ENCODE measurements at regions not wholly inside any gene's neighbourhood (a gene's known extent, or its start where the extent isn't known, plus 50 kb on each side); places are given as distances from the start of the nearest gene placed in this dataset.

DNA sequence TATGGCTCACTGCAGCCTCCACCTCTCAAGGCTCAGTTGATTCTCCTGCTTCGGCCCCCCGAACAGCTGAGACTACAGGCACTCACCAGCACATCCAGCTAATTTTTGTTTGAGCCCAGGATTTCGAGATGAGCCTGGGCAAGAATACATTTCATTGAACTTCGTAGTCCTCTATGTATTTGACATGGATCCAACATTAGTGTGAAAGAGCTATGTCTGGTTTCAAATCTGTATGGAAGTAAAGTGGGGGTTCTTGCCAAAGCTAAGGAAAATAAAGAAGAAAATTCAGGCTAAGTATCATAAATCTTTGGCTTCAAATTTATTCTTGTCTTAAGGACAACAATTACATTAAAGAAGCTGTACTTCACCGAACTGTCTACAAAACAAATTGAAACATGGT is 1291.7 kb upstream of the CRIM1 start:
- H4K20me1 ChIP-seq (ENCODE audit: insufficient read depth), result no peaks in the 10 kb centered on the region
- H3K9me2 ChIP-seq (ENCODE audit: insufficient read depth, low read length), result no peaks in the 10 kb centered on the region
- H3K4me3 ChIP-seq (ENCODE audit: low read length), result no peak overlapping the region
- H3K36me3 ChIP-seq (ENCODE audit: insufficient read depth, low read length), result no peaks in the 10 kb centered on the region
- H3K9me3 ChIP-seq (ENCODE audit: low read length), result no peaks in the 10 kb centered on the region
- H3K4me2 ChIP-seq (ENCODE audit: low read length), result no peak overlapping the region
- TF ChIP-seq RAD21 (conservative IDR thresholded peaks at IDR 0.05) (no peak), TAF1 (IDR thresholded peaks at IDR 0.05; ENCODE audit: low read depth) (no peak), SMC3 (conservative IDR thresholded peaks at IDR 0.05; ENCODE audit: poor library complexity) (no peak), CTCF (IDR thresholded peaks at IDR 0.05; ENCODE audit: poor library complexity, severe bottlenecking) (no peak), POLR2AphosphoS5 (IDR thresholded peaks at IDR 0.05) (no peak), MXI1 (conservative IDR thresholded peaks at IDR 0.05; ENCODE audit: poor library complexity, severe bottlenecking) (no peak)
- no peak overlapping the region for H3K9ac ChIP-seq (ENCODE audit: low read length)
- no peaks in the 10 kb centered on the region for H3K27me3 ChIP-seq (ENCODE audit: insufficient read depth, low read depth, low read length)
- no peaks in the 10 kb centered on the region for H3K79me2 ChIP-seq (replicated peaks; ENCODE audit: insufficient read depth, low read length)
- no peak overlapping the region for H3K27ac ChIP-seq (ENCODE audit: low read length)
- H3F3A ChIP-seq (ENCODE audit: insufficient read depth, low read length, poor library complexity, severe bottlenecking), result no peaks in the 10 kb centered on the region
- H2AFZ ChIP-seq (ENCODE audit: low read depth, low read length), result no peak overlapping the region

DNA sequence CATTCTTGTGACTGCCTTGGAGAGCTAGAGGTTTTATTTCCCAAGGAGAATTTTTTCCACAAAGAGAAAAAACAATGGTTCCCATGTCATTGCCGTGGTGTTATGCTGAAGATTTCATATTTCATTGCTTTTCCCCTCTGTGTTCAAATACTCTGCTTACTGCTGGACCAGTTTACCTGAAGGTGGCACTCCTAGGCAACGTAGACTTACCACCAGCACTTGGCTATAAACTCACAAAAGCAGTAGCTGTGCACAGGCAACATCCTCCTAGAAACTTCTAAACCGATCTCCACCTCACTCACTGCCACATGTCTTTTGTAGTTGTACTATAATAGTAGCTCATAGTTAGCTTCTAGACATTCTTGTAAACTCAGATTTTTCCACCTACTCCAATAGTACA is 1319.7 kb upstream of the CRIM1 start:
- Histone ChIP-seq H3K4me2 (ENCODE audit: low read length) (no peak overlapping the region), H3K4me3 (ENCODE audit: low read length) (no peak overlapping the region), H3K9me2 (ENCODE audit: insufficient read depth, low read length) (no peaks in the 10 kb centered on the region), H3K9me3 (ENCODE audit: low read length) (no peaks in the 10 kb centered on the region), H3K79me2 (replicated peaks; ENCODE audit: insufficient read depth, low read length) (no peaks in the 10 kb centered on the region), H3K27me3 (ENCODE audit: insufficient read depth, low read depth, low read length) (no peaks in the 10 kb centered on the region), H2AFZ (ENCODE audit: low read depth, low read length) (no peak overlapping the region), H3F3A (ENCODE audit: insufficient read depth, low read length, poor library complexity, severe bottlenecking) (no peaks in the 10 kb centered on the region), H4K20me1 (ENCODE audit: insufficient read depth) (no peaks in the 10 kb centered on the region), H3K27ac (ENCODE audit: low read length) (no peak overlapping the region), H3K9ac (ENCODE audit: low read length) (no peak overlapping the region), H3K36me3 (ENCODE audit: insufficient read depth, low read length) (no peaks in the 10 kb centered on the region)
- TF ChIP-seq POLR2AphosphoS5 (IDR thresholded peaks at IDR 0.05) (no peak), TAF1 (IDR thresholded peaks at IDR 0.05; ENCODE audit: low read depth) (no peak), EZH2 (IDR thresholded peaks at IDR 0.05; ENCODE audit: borderline replicate concordance, insufficient read depth, low read length, poor library complexity, severe bottlenecking) (no peak), RAD21 (conservative IDR thresholded peaks at IDR 0.05) (no peak), EP300 (conservative IDR thresholded peaks at IDR 0.05; ENCODE audit: poor library complexity, severe bottlenecking) (no peak), MXI1 (conservative IDR thresholded peaks at IDR 0.05; ENCODE audit: poor library complexity, severe bottlenecking) (no peak), CTCF (IDR thresholded peaks at IDR 0.05; ENCODE audit: poor library complexity, severe bottlenecking) (no peak), SMC3 (conservative IDR thresholded peaks at IDR 0.05; ENCODE audit: poor library complexity) (no peak)
- TF ChIP-seq, protein P1, sequence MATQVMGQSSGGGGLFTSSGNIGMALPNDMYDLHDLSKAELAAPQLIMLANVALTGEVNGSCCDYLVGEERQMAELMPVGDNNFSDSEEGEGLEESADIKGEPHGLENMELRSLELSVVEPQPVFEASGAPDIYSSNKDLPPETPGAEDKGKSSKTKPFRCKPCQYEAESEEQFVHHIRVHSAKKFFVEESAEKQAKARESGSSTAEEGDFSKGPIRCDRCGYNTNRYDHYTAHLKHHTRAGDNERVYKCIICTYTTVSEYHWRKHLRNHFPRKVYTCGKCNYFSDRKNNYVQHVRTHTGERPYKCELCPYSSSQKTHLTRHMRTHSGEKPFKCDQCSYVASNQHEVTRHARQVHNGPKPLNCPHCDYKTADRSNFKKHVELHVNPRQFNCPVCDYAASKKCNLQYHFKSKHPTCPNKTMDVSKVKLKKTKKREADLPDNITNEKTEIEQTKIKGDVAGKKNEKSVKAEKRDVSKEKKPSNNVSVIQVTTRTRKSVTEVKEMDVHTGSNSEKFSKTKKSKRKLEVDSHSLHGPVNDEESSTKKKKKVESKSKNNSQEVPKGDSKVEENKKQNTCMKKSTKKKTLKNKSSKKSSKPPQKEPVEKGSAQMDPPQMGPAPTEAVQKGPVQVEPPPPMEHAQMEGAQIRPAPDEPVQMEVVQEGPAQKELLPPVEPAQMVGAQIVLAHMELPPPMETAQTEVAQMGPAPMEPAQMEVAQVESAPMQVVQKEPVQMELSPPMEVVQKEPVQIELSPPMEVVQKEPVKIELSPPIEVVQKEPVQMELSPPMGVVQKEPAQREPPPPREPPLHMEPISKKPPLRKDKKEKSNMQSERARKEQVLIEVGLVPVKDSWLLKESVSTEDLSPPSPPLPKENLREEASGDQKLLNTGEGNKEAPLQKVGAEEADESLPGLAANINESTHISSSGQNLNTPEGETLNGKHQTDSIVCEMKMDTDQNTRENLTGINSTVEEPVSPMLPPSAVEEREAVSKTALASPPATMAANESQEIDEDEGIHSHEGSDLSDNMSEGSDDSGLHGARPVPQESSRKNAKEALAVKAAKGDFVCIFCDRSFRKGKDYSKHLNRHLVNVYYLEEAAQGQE (IDR thresholded peaks at IDR 0.05; ENCODE audit: borderline replicate concordance), result no peak
